GM10248 (cell line): ENCODE measurements at regions not wholly inside any gene's neighbourhood (a gene's known extent, or its start where the extent isn't known, plus 50 kb on each side); places are given as distances from the start of the nearest gene placed in this dataset.

ENCODE experiments used
- CTCF ChIA-PET: fragments of 300-600 bp; sonication (Branson Sonifier 250); formaldehyde crosslinking; extraction: SDS; loops from one replicate; lab custom pipeline; 2021; ENCODE audit warnings: antibody characterized with exemption; lab: Yijun Ruan, JAX
- POLR2A ChIA-PET: fragments of 350-650 bp; sonication (Branson Sonifier 250); formaldehyde crosslinking; extraction: SDS; loops from one replicate; lab custom pipeline; 2020; ENCODE audit warnings: antibody characterized with exemption; lab: Yijun Ruan, JAX
- DNase-seq: peaks from one replicate; pipeline ENCODE4 v3.0.0; 2012; ENCODE audit errors: extremely low spot score
- TF ChIP-seq, protein P1 (sequence below): IDR thresholded peaks from 2 replicates; pipeline ENCODE4 v1.5.1; 2012; ENCODE audit warnings: mild to moderate bottlenecking, low read depth; ENCODE audit errors: extremely low read depth, missing control alignments, control extremely low read depth

DNA sequence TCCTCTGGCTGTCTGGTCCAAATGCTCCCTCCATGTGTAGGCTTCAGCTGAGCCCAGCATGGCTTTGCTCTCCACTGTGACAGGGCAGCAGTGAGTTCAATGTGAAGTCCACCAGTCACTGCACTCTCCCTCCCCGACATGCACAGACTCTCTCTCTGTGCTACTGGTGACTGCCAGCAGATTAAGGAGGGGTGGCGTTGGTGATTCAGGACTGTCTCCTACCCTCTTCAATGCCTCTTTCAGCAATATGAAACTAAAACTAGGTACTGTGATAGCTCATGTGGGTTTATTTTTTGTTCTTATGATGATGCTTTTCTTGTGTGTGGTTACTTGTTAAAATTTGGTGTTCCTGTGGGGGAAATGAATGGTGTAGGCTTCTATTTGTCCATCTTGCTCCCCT is 201.0 kb upstream of the RBMS1 start:
- POLR2A ChIA-PET: no interaction called here
- TF ChIP-seq, protein P1, sequence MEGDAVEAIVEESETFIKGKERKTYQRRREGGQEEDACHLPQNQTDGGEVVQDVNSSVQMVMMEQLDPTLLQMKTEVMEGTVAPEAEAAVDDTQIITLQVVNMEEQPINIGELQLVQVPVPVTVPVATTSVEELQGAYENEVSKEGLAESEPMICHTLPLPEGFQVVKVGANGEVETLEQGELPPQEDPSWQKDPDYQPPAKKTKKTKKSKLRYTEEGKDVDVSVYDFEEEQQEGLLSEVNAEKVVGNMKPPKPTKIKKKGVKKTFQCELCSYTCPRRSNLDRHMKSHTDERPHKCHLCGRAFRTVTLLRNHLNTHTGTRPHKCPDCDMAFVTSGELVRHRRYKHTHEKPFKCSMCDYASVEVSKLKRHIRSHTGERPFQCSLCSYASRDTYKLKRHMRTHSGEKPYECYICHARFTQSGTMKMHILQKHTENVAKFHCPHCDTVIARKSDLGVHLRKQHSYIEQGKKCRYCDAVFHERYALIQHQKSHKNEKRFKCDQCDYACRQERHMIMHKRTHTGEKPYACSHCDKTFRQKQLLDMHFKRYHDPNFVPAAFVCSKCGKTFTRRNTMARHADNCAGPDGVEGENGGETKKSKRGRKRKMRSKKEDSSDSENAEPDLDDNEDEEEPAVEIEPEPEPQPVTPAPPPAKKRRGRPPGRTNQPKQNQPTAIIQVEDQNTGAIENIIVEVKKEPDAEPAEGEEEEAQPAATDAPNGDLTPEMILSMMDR: no peak
- CTCF ChIA-PET: interaction anchor here (0.9 to 2.6 kb wide), 3 partner anchors 8 to 300 kb away, joined by 3 to 7 read pairs (median 5); no protein-coding TSS in a partner anchor
- DNase-seq: no peak

DNA sequence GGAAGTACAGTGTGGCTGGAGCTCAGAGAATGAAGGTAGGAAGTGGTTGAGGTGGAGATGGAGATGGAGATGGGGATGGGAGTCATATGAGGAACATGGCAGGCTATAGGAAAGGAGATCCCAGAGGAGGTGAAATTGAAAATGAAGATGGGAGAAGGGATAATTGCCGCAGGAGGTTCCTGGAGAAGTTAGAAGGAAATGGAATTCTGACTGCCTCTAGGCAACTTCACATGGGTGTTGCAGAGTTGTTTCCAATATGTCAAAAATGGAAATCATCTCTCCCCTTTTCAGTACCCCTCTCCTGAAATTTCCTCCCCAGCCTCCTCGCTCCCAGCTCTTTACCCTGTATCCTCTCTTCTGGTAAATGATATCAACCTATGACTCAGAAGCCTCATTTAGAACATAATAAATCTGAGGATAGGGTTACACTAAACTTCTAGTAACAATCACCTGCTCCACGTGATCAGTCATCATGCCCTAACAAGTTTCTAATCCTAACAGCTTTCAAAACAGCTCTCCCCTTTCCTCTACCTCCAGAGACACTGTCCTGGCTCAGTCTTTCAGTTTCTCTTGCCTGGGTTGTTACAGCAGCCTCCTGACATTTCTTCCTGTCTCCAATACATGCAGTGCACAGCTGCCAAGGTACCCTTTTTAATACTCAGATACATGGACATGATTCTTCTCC is 201.9 kb upstream of the RBMS1 start:
- TF ChIP-seq, protein P1: no peak
- DNase-seq: no peak
- CTCF ChIA-PET: interaction anchor here (0.9 to 2.6 kb wide), 4 partner anchors 9 to 299 kb away, joined by 3 to 7 read pairs (median 4); no protein-coding TSS in a partner anchor
- POLR2A ChIA-PET: no interaction called here

DNA sequence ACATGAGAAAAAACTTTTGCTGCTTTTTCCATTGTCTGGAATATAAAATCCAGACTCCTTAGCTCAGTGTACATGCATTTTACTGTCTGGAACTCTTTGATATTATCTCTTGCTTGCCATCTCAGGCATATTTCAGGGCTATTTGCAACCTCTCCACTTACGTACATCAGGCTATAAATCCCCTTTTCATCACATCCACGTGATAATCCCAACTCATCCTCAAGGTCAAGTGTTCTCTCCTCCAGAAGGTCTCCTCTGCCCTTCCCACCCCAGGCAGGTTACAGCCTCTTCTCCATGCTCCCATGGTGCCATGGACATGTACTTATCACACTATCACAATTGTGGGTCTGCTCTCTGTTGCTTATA is 202.5 kb upstream of the RBMS1 start:
- TF ChIP-seq, protein P1: no peak
- ChIA-PET POLR2A (no interaction called here), CTCF (interaction anchor here (1.6 to 2.6 kb wide), 2 partner anchors 10 to 12 kb away, joined by 4 to 7 read pairs; no protein-coding TSS in a partner anchor)
- no peak for DNase-seq

DNA sequence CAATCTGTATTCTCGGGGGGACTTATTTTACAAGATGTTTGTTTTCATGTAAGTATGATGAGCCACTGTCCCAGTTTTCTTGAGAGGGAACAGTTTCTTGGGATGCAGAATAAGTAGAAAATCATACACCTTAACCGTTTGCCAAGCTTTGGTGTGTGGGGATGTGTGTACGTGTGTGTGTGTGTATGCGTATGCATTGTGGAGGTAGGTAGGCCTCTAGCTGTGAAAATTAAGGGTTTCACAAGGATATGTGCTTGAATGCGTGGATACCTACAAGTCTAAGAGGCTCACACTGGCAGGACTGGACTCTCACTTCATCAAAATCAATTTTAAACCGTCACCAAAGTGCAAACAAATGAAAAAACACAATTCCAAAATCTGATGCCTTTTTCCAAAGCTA is 204.2 kb upstream of the RBMS1 start:
- ChIA-PET CTCF (no interaction called here), POLR2A (no interaction called here)
- DNase-seq: no peak
- TF ChIP-seq, protein P1: no peak

DNA sequence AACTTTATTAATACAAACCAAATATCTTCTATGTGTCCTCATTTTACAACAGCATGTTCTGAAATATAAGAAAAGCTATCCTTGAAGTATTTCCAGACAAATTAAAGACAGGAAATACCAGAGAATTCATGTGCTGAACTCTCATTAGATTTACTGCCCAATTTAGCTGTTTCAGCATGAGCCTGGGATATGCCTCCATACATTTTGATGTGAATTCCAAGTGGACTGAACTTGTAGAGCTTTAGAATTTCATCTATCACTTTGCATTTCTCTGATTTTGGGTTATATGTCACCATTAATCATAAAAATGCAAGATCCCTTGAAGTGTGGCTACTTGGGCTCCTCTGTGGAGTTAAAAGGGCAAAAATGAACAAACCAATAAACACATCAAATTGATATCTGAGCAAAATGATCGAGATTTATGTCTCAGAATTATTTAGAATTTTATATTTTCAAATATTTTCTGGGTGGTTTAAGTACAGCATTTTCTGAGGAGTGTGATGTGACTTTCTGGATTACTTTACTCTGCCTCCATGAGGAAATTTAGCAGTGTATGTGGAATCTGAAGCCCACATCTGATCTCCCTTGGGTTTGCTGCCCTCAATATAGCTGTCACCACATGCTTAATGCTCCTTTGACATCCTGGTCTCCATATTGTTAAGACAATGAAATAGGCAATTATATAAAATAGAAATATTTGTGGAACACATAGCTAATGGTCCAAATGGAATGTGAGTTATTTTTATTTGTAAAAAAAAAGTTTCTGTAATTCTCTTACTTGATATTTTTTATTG is 206.6 kb upstream of the RBMS1 start:
- CTCF ChIA-PET: interaction anchor here (0.6 kb wide), 1 partner anchor 16 kb away, joined by 3 read pairs; no protein-coding TSS in a partner anchor
- POLR2A ChIA-PET: no interaction called here
- TF ChIP-seq, protein P1: no peak
- DNase-seq: no peak

DNA sequence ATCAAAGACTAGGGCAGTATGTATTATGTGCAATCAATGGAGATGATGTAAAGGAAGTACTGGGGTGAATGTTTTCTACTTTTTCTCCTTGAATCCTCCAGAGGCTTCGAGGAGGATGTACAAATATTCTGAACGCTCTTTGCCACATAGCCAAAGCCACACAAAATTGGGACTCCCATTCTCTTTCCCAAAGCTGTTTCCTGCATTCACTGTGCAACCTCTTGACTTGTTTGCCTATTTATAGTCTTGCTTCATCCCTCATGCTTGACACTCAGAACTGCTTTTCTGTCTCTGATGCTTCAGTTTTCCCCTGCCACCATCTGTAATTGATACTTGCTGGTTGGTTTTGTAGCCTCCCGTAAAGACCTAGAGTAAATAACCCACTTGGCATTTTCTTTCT is 208.2 kb upstream of the RBMS1 start:
- ChIA-PET POLR2A (no interaction called here), CTCF (no interaction called here)
- TF ChIP-seq, protein P1: no peak
- no peak for DNase-seq
